ENCODE measurements at regions not wholly inside any gene's neighbourhood (a gene's known extent, or its start where the extent isn't known, plus 50 kb on each side); places are given as distances from the start of the nearest gene placed in this dataset.
A peak's percentile ranks its signal among the peaks of the same experiment; 100 is the strongest.
"Not testable (repeated sequence)": the region's sequence is repeated elsewhere in the genome, so short reads cannot be mapped to it uniquely, and the experiment has no call there.

GRCh38 chr2:132267498-132268283, 105.9 kb upstream of the ANKRD30BL start:
- H3K36me3 ChIP-seq (ENCODE audit: control insufficient read depth in 4 of 4, insufficient read depth in 4 of 4, low read length in 3 of 4); H3K27ac ChIP-seq (ENCODE audit: insufficient read depth in 1 of 2, low read depth in 1 of 2, low read length in 2 of 2, poor library complexity in 1 of 2, severe bottlenecking in 2 of 2); H3K9me3 ChIP-seq (ENCODE audit: control extremely low read depth in 1 of 5, control insufficient read depth in 4 of 5, insufficient read depth in 2 of 5, low read depth in 1 of 5, low read length in 4 of 5); H3K4me1 ChIP-seq (ENCODE audit: control extremely low read depth in 1 of 4, control insufficient read depth in 4 of 4, insufficient read depth in 4 of 4, low read length in 3 of 4); CTCF ChIA-PET; POLR2A ChIA-PET: not testable (repeated sequence)
- WGBS (ENCODE audit: insufficient coverage) = 11% methylated on average over 14 of the region's 31 CpGs
- Histone ChIP-seq H3K27me3 (replicated peaks in 2 of 5; ENCODE audit: control insufficient read depth in 4 of 5, insufficient read depth in 5 of 5, low read length in 4 of 5) (peaks cover 0 to 40% (median 5%) of the 10 kb centered on the region in 5 experiments), H3K4me3 (ENCODE audit: control insufficient read depth in 1 of 7, extremely low read depth in 1 of 7, insufficient read depth in 4 of 7, low read depth in 2 of 7, low read length in 6 of 7) (peak overlapping the region in 4 of 7 experiments; percentile 15 to 58 (median 36))
- peak in 2 of 3 donors; percentile 29 to 30 for DNase-seq

GRCh38 chr2:132268284-132268976, 106.7 kb upstream of the ANKRD30BL start:
- CTCF ChIA-PET = interaction anchor here (1.0 kb wide), 1 partner anchor 899 kb away, joined by 3 read pairs; no protein-coding TSS in a partner anchor
- H3K27ac ChIP-seq (ENCODE audit: insufficient read depth in 1 of 2, low read depth in 1 of 2, low read length in 2 of 2, poor library complexity in 1 of 2, severe bottlenecking in 2 of 2); POLR2A ChIA-PET: not testable (repeated sequence)

GRCh38 chr2:132268977-132269523, 107.3 kb upstream of the ANKRD30BL start:
- ChIA-PET CTCF (interaction anchor here (1.0 kb wide), 1 partner anchor 898 kb away, joined by 3 read pairs; no protein-coding TSS in a partner anchor), POLR2A (no interaction called here)
- H3K4me1 ChIP-seq (ENCODE audit: control extremely low read depth in 1 of 4, control insufficient read depth in 4 of 4, insufficient read depth in 4 of 4, low read length in 3 of 4) = peaks cover 0 to 9% (median 4%) of the 10 kb centered on the region in 4 experiments

More at GRCh38 chr2:132268284-132268976, 106.7 kb upstream of the ANKRD30BL start:
- H3K36me3 ChIP-seq (ENCODE audit: control insufficient read depth in 4 of 4, insufficient read depth in 4 of 4, low read length in 3 of 4); H3K4me1 ChIP-seq (ENCODE audit: control extremely low read depth in 1 of 4, control insufficient read depth in 4 of 4, insufficient read depth in 4 of 4, low read length in 3 of 4); H3K9me3 ChIP-seq (ENCODE audit: control extremely low read depth in 1 of 5, control insufficient read depth in 4 of 5, insufficient read depth in 2 of 5, low read depth in 1 of 5, low read length in 4 of 5): not testable (repeated sequence)
- Histone ChIP-seq H3K4me3 (ENCODE audit: control insufficient read depth in 1 of 7, extremely low read depth in 1 of 7, insufficient read depth in 4 of 7, low read depth in 2 of 7, low read length in 6 of 7) (peak overlapping the region in 2 of 7 experiments; percentile 9 to 58), H3K27me3 (replicated peaks in 2 of 5; ENCODE audit: control insufficient read depth in 4 of 5, insufficient read depth in 5 of 5, low read length in 4 of 5) (peaks cover 0 to 40% (median 5%) of the 10 kb centered on the region in 5 experiments)
- peak; percentile 67 to 79 (median 77) for DNase-seq
- WGBS (ENCODE audit: insufficient coverage) = 21% methylated on average over 10 of the region's 20 CpGs

GRCh38 chr2:132270255-132270654, 108.5 kb upstream of the ANKRD30BL start:
- ChIA-PET CTCF (no interaction called here), POLR2A (no interaction called here)
- no peak for DNase-seq
- peaks cover 0 to 40% (median 5%) of the 10 kb centered on the region in 5 experiments for H3K27me3 ChIP-seq (replicated peaks in 2 of 5; ENCODE audit: control insufficient read depth in 4 of 5, insufficient read depth in 5 of 5, low read length in 4 of 5)
- H3K9me3 ChIP-seq (ENCODE audit: control extremely low read depth in 1 of 5, control insufficient read depth in 4 of 5, insufficient read depth in 2 of 5, low read depth in 1 of 5, low read length in 4 of 5) = no peaks in the 10 kb centered on the region
- peaks cover 0 to 9% (median 4%) of the 10 kb centered on the region in 4 experiments for H3K4me1 ChIP-seq (ENCODE audit: control extremely low read depth in 1 of 4, control insufficient read depth in 4 of 4, insufficient read depth in 4 of 4, low read length in 3 of 4)
- no peak overlapping the region for H3K27ac ChIP-seq (ENCODE audit: insufficient read depth in 1 of 2, low read depth in 1 of 2, low read length in 2 of 2, poor library complexity in 1 of 2, severe bottlenecking in 2 of 2)
- H3K4me3 ChIP-seq (ENCODE audit: control insufficient read depth in 1 of 7, extremely low read depth in 1 of 7, insufficient read depth in 4 of 7, low read depth in 2 of 7, low read length in 6 of 7) = peak overlapping the region in 1 of 7 experiments; percentile 14
- 95% methylated on average over 1 of the region's 1 CpG for WGBS (ENCODE audit: insufficient coverage)
- no peaks in the 10 kb centered on the region for H3K36me3 ChIP-seq (ENCODE audit: control insufficient read depth in 4 of 4, insufficient read depth in 4 of 4, low read length in 3 of 4)

More at GRCh38 chr2:132268977-132269523, 107.3 kb upstream of the ANKRD30BL start:
- no peak overlapping the region for H3K4me3 ChIP-seq (ENCODE audit: control insufficient read depth in 1 of 7, extremely low read depth in 1 of 7, insufficient read depth in 4 of 7, low read depth in 2 of 7, low read length in 6 of 7)
- DNase-seq = no peak
- H3K36me3 ChIP-seq (ENCODE audit: control insufficient read depth in 4 of 4, insufficient read depth in 4 of 4, low read length in 3 of 4) = no peaks in the 10 kb centered on the region
- H3K27ac ChIP-seq (ENCODE audit: insufficient read depth in 1 of 2, low read depth in 1 of 2, low read length in 2 of 2, poor library complexity in 1 of 2, severe bottlenecking in 2 of 2) = no peak overlapping the region
- H3K27me3 ChIP-seq (replicated peaks in 2 of 5; ENCODE audit: control insufficient read depth in 4 of 5, insufficient read depth in 5 of 5, low read length in 4 of 5) = peaks cover 0 to 40% (median 5%) of the 10 kb centered on the region in 5 experiments
- 52% methylated on average over 17 of the region's 19 CpGs for WGBS (ENCODE audit: insufficient coverage)
- no peaks in the 10 kb centered on the region for H3K9me3 ChIP-seq (ENCODE audit: control extremely low read depth in 1 of 5, control insufficient read depth in 4 of 5, insufficient read depth in 2 of 5, low read depth in 1 of 5, low read length in 4 of 5)

GRCh38 chr2:132270981-132271546, 109.3 kb upstream of the ANKRD30BL start:
- Histone ChIP-seq H3K4me1 (ENCODE audit: control extremely low read depth in 1 of 4, control insufficient read depth in 4 of 4, insufficient read depth in 4 of 4, low read length in 3 of 4) (peaks cover 0 to 9% (median 4%) of the 10 kb centered on the region in 4 experiments), H3K4me3 (ENCODE audit: control insufficient read depth in 1 of 7, extremely low read depth in 1 of 7, insufficient read depth in 4 of 7, low read depth in 2 of 7, low read length in 6 of 7) (no peak overlapping the region), H3K9me3 (ENCODE audit: control extremely low read depth in 1 of 5, control insufficient read depth in 4 of 5, insufficient read depth in 2 of 5, low read depth in 1 of 5, low read length in 4 of 5) (no peaks in the 10 kb centered on the region), H3K27ac (ENCODE audit: insufficient read depth in 1 of 2, low read depth in 1 of 2, low read length in 2 of 2, poor library complexity in 1 of 2, severe bottlenecking in 2 of 2) (no peak overlapping the region), H3K27me3 (replicated peaks in 2 of 5; ENCODE audit: control insufficient read depth in 4 of 5, insufficient read depth in 5 of 5, low read length in 4 of 5) (peaks cover 0 to 33% (median 5%) of the 10 kb centered on the region in 5 experiments), H3K36me3 (ENCODE audit: control insufficient read depth in 4 of 4, insufficient read depth in 4 of 4, low read length in 3 of 4) (no peaks in the 10 kb centered on the region)
- POLR2A ChIA-PET = no interaction called here
- DNase-seq = no peak
- CTCF ChIA-PET = no interaction called here

GRCh38 chr2:132271794-132272193, 110.0 kb upstream of the ANKRD30BL start:
- peaks cover 0 to 26% (median 4%) of the 10 kb centered on the region in 5 experiments for H3K27me3 ChIP-seq (replicated peaks in 2 of 5; ENCODE audit: control insufficient read depth in 4 of 5, insufficient read depth in 5 of 5, low read length in 4 of 5)
- H3K36me3 ChIP-seq (ENCODE audit: control insufficient read depth in 4 of 4, insufficient read depth in 4 of 4, low read length in 3 of 4); H3K4me1 ChIP-seq (ENCODE audit: control extremely low read depth in 1 of 4, control insufficient read depth in 4 of 4, insufficient read depth in 4 of 4, low read length in 3 of 4); POLR2A ChIA-PET; CTCF ChIA-PET; DNase-seq; H3K27ac ChIP-seq (ENCODE audit: insufficient read depth in 1 of 2, low read depth in 1 of 2, low read length in 2 of 2, poor library complexity in 1 of 2, severe bottlenecking in 2 of 2); H3K4me3 ChIP-seq (ENCODE audit: control insufficient read depth in 1 of 7, extremely low read depth in 1 of 7, insufficient read depth in 4 of 7, low read depth in 2 of 7, low read length in 6 of 7); H3K9me3 ChIP-seq (ENCODE audit: control extremely low read depth in 1 of 5, control insufficient read depth in 4 of 5, insufficient read depth in 2 of 5, low read depth in 1 of 5, low read length in 4 of 5): not testable (repeated sequence)
- WGBS (ENCODE audit: insufficient coverage) = 93% methylated on average over 7 of the region's 11 CpGs

All from common myeloid progenitor, CD34-positive (primary cell).